ENCODE measurements at regions not wholly inside any gene's neighbourhood (a gene's known extent, or its start where the extent isn't known, plus 50 kb on each side); places are given as distances from the start of the nearest gene placed in this dataset.

- no peak for DNase-seq (ENCODE audit: low spot score)
- in situ Hi-C loops (cut with MboI; ENCODE audit: low sequenced_read_pairs, unreplicated experiment): no loop called here
- TF ChIP-seq CTCF (IDR thresholded peaks at IDR 0.05; ENCODE audit: borderline replicate concordance, control extremely low read depth, extremely low read depth, insufficient read depth, missing control alignments): no peak
Measured at GRCh38 chr5:8675182-8675581, 806.2 kb downstream of the MTRR start.

- in situ Hi-C loops (cut with MboI; ENCODE audit: low sequenced_read_pairs, unreplicated experiment): no loop called here
- no peak for DNase-seq (ENCODE audit: low spot score)
Measured at GRCh38 chr5:8676695-8677094, 807.7 kb downstream of the MTRR start.

GRCh38 chr5:8682381-8682780, 813.4 kb downstream of the MTRR start:
- DNase-seq (ENCODE audit: low spot score): no peak
- in situ Hi-C loops (cut with MboI; ENCODE audit: low sequenced_read_pairs, unreplicated experiment): no loop called here
- TF ChIP-seq CTCF (IDR thresholded peaks at IDR 0.05; ENCODE audit: borderline replicate concordance, control extremely low read depth, extremely low read depth, insufficient read depth, missing control alignments): no peak

More at GRCh38 chr5:8676695-8677094, 807.7 kb downstream of the MTRR start:
- no peak for TF ChIP-seq CTCF (IDR thresholded peaks at IDR 0.05; ENCODE audit: borderline replicate concordance, control extremely low read depth, extremely low read depth, insufficient read depth, missing control alignments)

- TF ChIP-seq CTCF (IDR thresholded peaks at IDR 0.05; ENCODE audit: borderline replicate concordance, control extremely low read depth, extremely low read depth, insufficient read depth, missing control alignments): no peak
- no peak for DNase-seq (ENCODE audit: low spot score)
- in situ Hi-C loops (cut with MboI; ENCODE audit: low sequenced_read_pairs, unreplicated experiment): no loop called here
Measured at GRCh38 chr5:8683496-8683895, 814.5 kb downstream of the MTRR start.

- DNase-seq (ENCODE audit: low spot score): no peak
- in situ Hi-C loops (cut with MboI; ENCODE audit: low sequenced_read_pairs, unreplicated experiment): no loop called here
- TF ChIP-seq CTCF (IDR thresholded peaks at IDR 0.05; ENCODE audit: borderline replicate concordance, control extremely low read depth, extremely low read depth, insufficient read depth, missing control alignments): no peak
Measured at GRCh38 chr5:8685704-8686103, 816.8 kb downstream of the MTRR start.

- in situ Hi-C loops (cut with MboI; ENCODE audit: low sequenced_read_pairs, unreplicated experiment): no loop called here
- TF ChIP-seq CTCF (IDR thresholded peaks at IDR 0.05; ENCODE audit: borderline replicate concordance, control extremely low read depth, extremely low read depth, insufficient read depth, missing control alignments): no peak
- no peak for DNase-seq (ENCODE audit: low spot score)
Measured at GRCh38 chr5:8686707-8687106, 817.8 kb downstream of the MTRR start.

GRCh38 chr5:8689773-8690172, 820.8 kb downstream of the MTRR start:
- TF ChIP-seq CTCF (IDR thresholded peaks at IDR 0.05; ENCODE audit: borderline replicate concordance, control extremely low read depth, extremely low read depth, insufficient read depth, missing control alignments): no peak
- no peak for DNase-seq (ENCODE audit: low spot score)
- in situ Hi-C loops (cut with MboI; ENCODE audit: low sequenced_read_pairs, unreplicated experiment): no loop called here
